HG03558 (cell line): ENCODE measurements at regions not wholly inside any gene's neighbourhood (a gene's known extent, or its start where the extent isn't known, plus 50 kb on each side); places are given as distances from the start of the nearest gene placed in this dataset.
A peak's percentile ranks its signal among the peaks of the same experiment; 100 is the strongest.

ENCODE experiments used
- ATAC-seq: cut with Tn5 transposase; IDR thresholded peaks from one replicate; pipeline ENCODE4 v1.9.1; 2021; ENCODE audit warnings: moderate number of reproducible peaks; ENCODE audit not compliant: unreplicated experiment; ENCODE audit errors: extremely low read depth

GRCh38 chr3:102599819-102600576 lies 165.2 kb downstream of the ZPLD1 start:
- ATAC-seq = no peak

GRCh38 chr3:102605153-102605552 lies 170.3 kb downstream of the ZPLD1 start:
- ATAC-seq = no peak

DNA sequence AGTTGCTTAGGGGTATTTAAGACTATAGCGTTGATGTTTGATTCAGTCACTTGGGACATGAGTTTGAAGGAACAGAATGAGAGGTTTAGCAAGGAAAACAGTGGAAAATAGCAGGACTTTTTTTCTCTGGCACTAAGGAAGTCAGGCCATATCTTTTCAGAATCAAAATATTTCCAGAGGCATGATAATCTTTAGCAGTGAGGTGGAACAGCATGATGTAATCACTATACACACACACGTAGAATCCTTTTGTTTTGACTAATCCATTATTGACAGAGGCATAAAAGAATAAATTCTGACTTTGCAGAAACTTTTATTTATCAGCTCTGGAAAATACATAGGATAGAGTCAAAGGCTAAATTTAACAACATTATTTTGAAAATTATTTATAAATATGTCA lies 174.1 kb downstream of the ZPLD1 start:
- no peak for ATAC-seq

- no peak for ATAC-seq
These were observed 179.3 kb downstream of the ZPLD1 start for GRCh38 chr3:102614021-102614569.

DNA sequence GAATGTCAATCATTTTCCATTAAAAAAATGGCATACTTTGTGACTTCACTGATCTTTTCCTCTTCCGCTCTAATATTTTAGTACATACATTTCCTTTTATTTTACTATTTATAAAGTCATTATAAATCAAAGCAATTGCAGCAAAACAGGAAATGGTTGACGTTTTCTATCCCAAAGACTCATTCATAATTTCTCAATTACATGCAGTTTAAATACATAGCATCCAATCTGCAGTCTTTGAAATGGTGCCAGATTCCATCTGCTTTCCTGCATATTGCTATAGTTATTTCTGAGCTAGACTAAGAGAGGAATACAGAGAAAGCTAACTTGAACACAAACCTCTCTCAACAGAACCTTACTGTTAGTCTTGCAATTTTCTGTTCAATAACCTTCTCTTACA lies 179.8 kb downstream of the ZPLD1 start:
- no peak for ATAC-seq

DNA sequence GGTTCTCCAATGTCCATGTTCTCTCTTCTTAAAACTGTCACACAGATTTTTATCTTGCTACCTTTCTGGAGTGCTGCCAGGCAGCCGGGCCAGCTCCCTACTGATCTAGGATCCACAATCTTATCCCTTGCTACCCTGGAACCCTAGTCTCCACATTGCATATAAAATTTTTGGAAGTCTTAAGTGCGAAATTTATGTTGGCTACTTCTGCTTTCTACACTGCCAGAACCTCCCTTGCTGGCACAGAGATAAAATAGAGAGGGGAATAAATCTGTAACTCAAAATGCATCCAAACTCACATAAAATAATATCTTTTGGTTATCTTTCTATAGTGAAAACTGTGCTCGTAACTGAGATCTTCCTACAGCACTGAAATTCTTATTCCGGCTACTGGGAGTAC lies 182.6 kb downstream of the ZPLD1 start:
- no peak for ATAC-seq

GRCh38 chr3:102619361-102619760 lies 184.5 kb downstream of the ZPLD1 start:
- no peak for ATAC-seq

GRCh38 chr3:102629943-102630342 lies 195.1 kb downstream of the ZPLD1 start:
- ATAC-seq = no peak

GRCh38 chr3:102630531-102630930 lies 195.7 kb downstream of the ZPLD1 start:
- no peak for ATAC-seq

DNA sequence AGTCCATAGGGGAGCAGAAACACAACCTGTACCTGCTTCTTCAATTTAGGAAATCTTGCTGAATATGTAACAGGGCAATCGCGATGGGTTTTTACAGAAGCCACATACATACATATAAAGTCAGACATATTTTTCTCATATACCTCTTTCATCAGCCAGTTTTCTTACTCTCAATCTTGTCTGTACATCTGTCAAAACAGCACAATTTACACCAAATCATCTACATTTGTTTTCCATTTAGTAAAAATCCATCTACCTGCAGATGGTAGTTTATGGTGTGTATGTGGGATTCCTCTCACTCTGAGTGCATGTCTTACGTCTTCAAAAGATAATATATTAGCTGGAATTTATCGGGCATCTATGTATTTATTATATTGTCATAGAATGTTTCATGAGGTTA lies 208.7 kb downstream of the ZPLD1 start:
- no peak for ATAC-seq

DNA sequence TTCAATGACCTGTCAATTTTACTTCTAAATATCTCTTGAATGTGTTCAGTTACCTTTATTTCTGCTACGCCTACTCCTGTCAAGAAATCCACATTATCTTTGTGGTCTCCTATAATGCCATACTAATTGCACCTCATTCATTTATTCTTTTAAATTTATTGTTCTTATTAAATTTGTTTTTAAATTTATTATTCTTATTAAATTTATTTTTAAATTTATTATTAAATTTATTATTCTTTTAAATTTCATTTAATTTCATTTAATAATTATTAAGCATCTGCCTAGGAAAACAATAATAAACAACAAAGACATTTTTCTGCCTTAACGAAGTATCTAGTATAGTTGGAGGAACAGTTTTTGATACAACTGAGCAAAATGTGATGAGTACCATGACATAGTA lies 211.7 kb downstream of the ZPLD1 start:
- ATAC-seq = no peak

GRCh38 chr3:102660653-102661052 lies 225.8 kb downstream of the ZPLD1 start:
- ATAC-seq = no peak

DNA sequence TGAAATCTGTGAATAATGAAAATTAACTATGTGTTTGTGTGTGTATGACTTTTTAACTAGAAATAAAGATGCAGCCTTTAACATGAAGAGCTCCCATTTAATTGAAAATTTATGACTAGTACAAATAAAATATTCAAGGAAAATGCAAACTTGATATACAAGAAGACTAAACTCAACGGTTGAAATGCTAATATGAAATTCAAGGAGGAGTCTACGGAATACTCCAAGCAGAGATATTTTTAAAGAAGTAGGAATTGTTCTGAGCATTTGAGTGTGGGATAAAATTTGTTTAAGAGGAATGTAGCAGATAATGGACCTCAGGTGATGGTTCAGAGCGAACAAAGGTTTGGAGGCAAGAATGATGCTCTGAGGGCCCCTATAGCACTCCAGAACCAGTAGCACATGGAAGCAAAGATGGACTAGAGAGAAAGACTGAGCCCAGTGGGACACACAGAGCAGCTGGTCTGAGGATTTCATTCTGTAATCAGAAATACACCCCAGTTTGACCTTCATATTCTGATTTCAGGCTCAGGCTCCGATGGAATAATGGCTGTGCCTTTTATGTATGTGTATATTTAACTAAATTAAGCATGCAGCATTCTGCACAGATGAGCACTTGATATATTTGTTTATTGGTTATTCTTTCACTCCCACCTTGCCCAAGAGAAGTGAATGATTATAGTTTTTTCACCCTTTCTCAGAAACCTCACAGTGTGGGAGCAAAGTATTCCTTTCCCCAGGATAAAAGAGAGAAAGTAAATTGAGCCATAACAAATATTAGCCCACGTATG lies 227.1 kb downstream of the ZPLD1 start:
- ATAC-seq = no peak

DNA sequence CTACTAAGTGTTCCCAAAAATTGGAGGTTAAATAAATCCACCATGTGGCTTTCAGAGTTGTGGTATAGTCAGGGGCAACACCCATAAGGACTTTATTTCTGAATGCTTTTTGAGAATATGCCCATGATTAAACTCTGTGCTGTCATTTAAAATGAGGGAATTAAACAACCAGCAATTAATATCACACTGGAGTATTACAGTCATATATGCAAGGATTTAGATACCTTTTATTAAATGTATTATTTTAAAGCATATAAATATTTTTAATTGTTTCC lies 227.6 kb downstream of the ZPLD1 start:
- ATAC-seq = no peak

DNA sequence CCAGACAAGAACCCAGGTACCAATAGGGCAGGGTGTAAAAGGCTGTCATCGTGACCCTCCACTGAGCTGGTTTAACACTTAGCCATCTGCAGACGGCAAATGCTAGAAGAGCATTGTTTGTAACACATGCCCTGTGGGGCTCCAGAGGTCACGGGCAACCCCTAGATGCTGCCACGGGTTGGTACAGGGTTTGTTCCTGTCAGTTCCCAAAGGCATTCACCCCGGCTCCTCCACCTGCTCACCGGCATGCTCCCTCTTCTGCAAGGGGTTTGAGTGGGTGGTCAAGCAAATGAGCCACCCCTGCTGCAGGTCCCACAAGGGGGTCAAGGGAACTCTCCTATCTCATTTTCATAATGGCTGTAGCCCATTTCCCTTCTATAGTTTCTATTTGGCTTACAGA lies 229.3 kb downstream of the ZPLD1 start:
- no peak for ATAC-seq

DNA sequence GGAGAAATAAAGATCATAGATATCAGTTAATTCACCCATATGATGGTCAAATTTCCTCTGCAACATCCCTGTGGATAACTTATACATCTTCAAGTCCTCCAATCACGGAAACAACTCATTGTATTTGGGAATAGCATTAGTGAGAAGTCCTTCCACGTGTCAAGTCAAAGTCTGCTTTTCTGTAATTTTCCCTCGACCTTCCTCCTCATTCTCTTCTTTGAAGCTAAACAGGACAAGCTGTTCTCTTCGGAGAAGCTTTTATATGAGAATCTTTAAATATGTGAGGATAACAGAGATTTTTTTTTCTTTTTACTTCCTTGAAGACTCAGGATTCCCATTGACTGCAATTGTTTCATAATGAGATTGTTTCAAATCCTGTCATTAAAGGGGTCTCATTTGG lies 230.4 kb downstream of the ZPLD1 start:
- no peak for ATAC-seq

GRCh38 chr3:102668247-102668646 lies 233.4 kb downstream of the ZPLD1 start:
- no peak for ATAC-seq

DNA sequence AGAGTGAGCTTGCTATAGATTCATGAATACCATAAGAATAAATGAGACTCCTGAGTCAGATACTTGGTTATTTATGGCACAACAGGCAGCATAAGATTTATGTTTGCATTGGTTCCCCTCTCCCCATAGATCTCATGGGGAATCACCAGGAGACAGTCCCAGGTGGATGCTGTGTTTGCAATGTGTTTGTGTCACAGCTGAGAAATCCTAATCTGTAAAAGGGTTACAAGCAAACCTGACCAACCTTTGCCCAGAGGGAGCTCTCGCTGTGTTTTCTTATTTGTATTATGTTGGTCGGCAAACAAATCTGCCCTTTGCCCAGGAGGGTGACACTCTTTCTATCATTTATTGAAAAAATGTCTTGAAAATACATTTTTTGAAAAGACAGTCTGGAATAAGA lies 236.2 kb downstream of the ZPLD1 start:
- no peak for ATAC-seq

DNA sequence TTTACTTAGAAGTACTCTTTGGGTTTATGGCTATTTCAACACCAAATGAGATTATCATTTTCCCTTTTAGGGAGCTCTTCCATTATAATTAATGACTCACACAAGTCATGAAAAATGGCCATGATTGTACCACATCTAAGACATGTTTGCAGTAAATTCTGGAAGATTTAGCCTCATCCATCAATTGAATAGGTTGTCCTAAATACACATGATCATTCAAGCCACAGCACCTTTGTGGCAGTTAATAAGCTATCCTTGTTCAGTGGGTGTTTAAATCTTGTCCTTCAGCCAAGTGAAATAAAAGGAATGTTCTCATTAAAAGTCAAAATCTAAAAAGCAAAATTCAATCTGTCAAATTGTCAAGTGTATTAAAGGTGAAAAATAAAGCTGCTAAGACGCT lies 237.5 kb downstream of the ZPLD1 start:
- no peak for ATAC-seq

- peak; percentile 55 for ATAC-seq
These were observed 238.7 kb downstream of the ZPLD1 start for GRCh38 chr3:102673271-102674115.

DNA sequence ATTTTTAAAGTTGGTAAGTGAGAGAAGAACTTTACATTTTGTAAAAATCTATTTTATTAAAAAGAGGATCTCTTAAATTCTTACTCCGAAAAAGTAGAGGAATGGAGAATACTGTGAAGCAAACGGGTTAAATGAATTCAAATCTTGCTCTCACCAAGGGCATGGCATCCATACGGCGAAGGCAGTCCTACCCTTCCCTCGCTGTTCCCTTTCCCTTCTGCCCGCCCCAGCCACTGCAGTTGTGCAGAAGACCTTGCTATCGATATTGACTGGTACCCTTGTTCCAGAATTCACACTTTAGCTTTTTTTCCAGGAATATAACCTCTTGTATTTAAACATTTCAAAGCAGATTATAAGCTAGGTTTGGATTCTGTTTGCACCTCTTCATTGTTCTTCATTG lies 239.5 kb downstream of the ZPLD1 start:
- ATAC-seq = no peak
